ENCODE measurements at regions not wholly inside any gene's neighbourhood (a gene's known extent, or its start where the extent isn't known, plus 50 kb on each side); places are given as distances from the start of the nearest gene placed in this dataset.
"Not testable (repeated sequence)": the region's sequence is repeated elsewhere in the genome, so short reads cannot be mapped to it uniquely, and the experiment has no call there.

GRCh38 chr5:34261020-34261419 lies 218.0 kb upstream of the C1QTNF3 start:
- DNase-seq (ENCODE audit: low read depth in 2 of 3, low spot score in 1 of 3), result not testable (repeated sequence)

GRCh38 chr5:34266151-34266550 lies 223.1 kb upstream of the C1QTNF3 start:
- not testable (repeated sequence) for DNase-seq (ENCODE audit: low read depth in 2 of 3, low spot score in 1 of 3)

GRCh38 chr5:34296759-34297158 lies 253.7 kb upstream of the C1QTNF3 start:
- DNase-seq (ENCODE audit: low read depth in 2 of 3, low spot score in 1 of 3), result not testable (repeated sequence)

- DNase-seq (ENCODE audit: low read depth in 2 of 3, low spot score in 1 of 3), result not testable (repeated sequence)
Observed at GRCh38 chr5:34329201-34329600, 286.2 kb upstream of the C1QTNF3 start.

- DNase-seq (ENCODE audit: low read depth in 2 of 3, low spot score in 1 of 3), result not testable (repeated sequence)
Observed at GRCh38 chr5:34329611-34330108, 286.6 kb upstream of the C1QTNF3 start.

GRCh38 chr5:34331928-34332454 lies 289.0 kb upstream of the C1QTNF3 start:
- DNase-seq (ENCODE audit: low read depth in 2 of 3, low spot score in 1 of 3), result not testable (repeated sequence)

GRCh38 chr5:34339408-34340001 lies 296.5 kb upstream of the C1QTNF3 start:
- not testable (repeated sequence) for DNase-seq (ENCODE audit: low read depth in 2 of 3, low spot score in 1 of 3)

GRCh38 chr5:34354440-34354839 lies 301.7 kb upstream of the RAI14 start:
- not testable (repeated sequence) for DNase-seq (ENCODE audit: low read depth in 2 of 3, low spot score in 1 of 3)

- DNase-seq (ENCODE audit: low read depth in 2 of 3, low spot score in 1 of 3), result not testable (repeated sequence)
Observed at GRCh38 chr5:34371417-34371816, 284.7 kb upstream of the RAI14 start.

- not testable (repeated sequence) for DNase-seq (ENCODE audit: low read depth in 2 of 3, low spot score in 1 of 3)
Observed at GRCh38 chr5:34371817-34372216, 284.3 kb upstream of the RAI14 start.

GRCh38 chr5:34372739-34373138 lies 283.4 kb upstream of the RAI14 start:
- DNase-seq (ENCODE audit: low read depth in 2 of 3, low spot score in 1 of 3), result not testable (repeated sequence)

- DNase-seq (ENCODE audit: low read depth in 2 of 3, low spot score in 1 of 3), result not testable (repeated sequence)
Observed at GRCh38 chr5:34377651-34378050, 278.5 kb upstream of the RAI14 start.

- DNase-seq (ENCODE audit: low read depth in 2 of 3, low spot score in 1 of 3), result not testable (repeated sequence)
Observed at GRCh38 chr5:34378498-34378897, 277.6 kb upstream of the RAI14 start.

- not testable (repeated sequence) for DNase-seq (ENCODE audit: low read depth in 2 of 3, low spot score in 1 of 3)
Observed at GRCh38 chr5:34388754-34389153, 267.4 kb upstream of the RAI14 start.

- DNase-seq (ENCODE audit: low read depth in 2 of 3, low spot score in 1 of 3), result no peak
Observed at GRCh38 chr5:34409373-34409772, 246.8 kb upstream of the RAI14 start.

- DNase-seq (ENCODE audit: low read depth in 2 of 3, low spot score in 1 of 3), result no peak
Observed at GRCh38 chr5:34410411-34411139, 245.6 kb upstream of the RAI14 start.

GRCh38 chr5:34411470-34412346 lies 244.4 kb upstream of the RAI14 start:
- DNase-seq (ENCODE audit: low read depth in 2 of 3, low spot score in 1 of 3), result no peak

- DNase-seq (ENCODE audit: low read depth in 2 of 3, low spot score in 1 of 3), result no peak
Observed at GRCh38 chr5:34412736-34413135, 243.4 kb upstream of the RAI14 start.

GRCh38 chr5:34415559-34416198 lies 240.4 kb upstream of the RAI14 start:
- DNase-seq (ENCODE audit: low read depth in 2 of 3, low spot score in 1 of 3), result no peak

GRCh38 chr5:34416501-34417008 lies 239.6 kb upstream of the RAI14 start:
- no peak for DNase-seq (ENCODE audit: low read depth in 2 of 3, low spot score in 1 of 3)

All from stimulated activated CD4-positive, alpha-beta T cell treated with anti-CD3 and anti-CD28 coated beads, Interleukin-12 subunit alpha, Interleukin-12 subunit beta, amount 100 ng/mL, for 48 hours (primary cell).